GM23338 (cell line): ENCODE measurements at regions not wholly inside any gene's neighbourhood (a gene's known extent, or its start where the extent isn't known, plus 50 kb on each side); places are given as distances from the start of the nearest gene placed in this dataset.

ENCODE experiments used
- ATAC-seq: fragments of 200-7000 bp; cut with Tn5 transposase; 3 replicates; pipeline ENCODE4 v1.9.1; 2020
- DNase-seq: peaks from one replicate; pipeline ENCODE4 v3.0.0-alpha.2; 2015; ENCODE audit warnings: low spot score
- H2AFZ ChIP-seq: fragments of 200-600 bp; sonication (generic); 2 replicates; pipeline ENCODE4 v1.8.0; 2016; ENCODE audit warnings: antibody characterized with exemption, mild to moderate bottlenecking, moderate library complexity
- H3F3A ChIP-seq: fragments of 200-600 bp; sonication (generic); replicated peaks from 2 replicates; pipeline ENCODE4 v1.8.0; 2017; ENCODE audit warnings: antibody characterized with exemption, mixed run types, low read depth
- H3K27ac ChIP-seq: fragments of 200-600 bp; sonication (generic); 2 replicates; pipeline ENCODE4 v1.6.1; 2016; ENCODE audit warnings: low read depth
- H3K27me3 ChIP-seq: fragments of 200-600 bp; sonication (generic); 2 replicates; pipeline ENCODE4 v1.8.0; 2016; ENCODE audit warnings: mild to moderate bottlenecking, mixed run types, moderate library complexity; ENCODE audit not compliant: insufficient read depth
- H3K36me3 ChIP-seq: fragments of 200-600 bp; sonication (generic); 2 replicates; pipeline ENCODE4 v1.8.0; 2016; ENCODE audit warnings: mild to moderate bottlenecking; ENCODE audit not compliant: insufficient read depth
- H3K4me1 ChIP-seq: fragments of 200-600 bp; sonication (generic); 2 replicates; pipeline ENCODE4 v1.8.0; 2016; ENCODE audit warnings: mild to moderate bottlenecking, moderate library complexity; ENCODE audit not compliant: insufficient read depth
- H3K4me2 ChIP-seq: fragments of 200-600 bp; sonication (generic); 2 replicates; pipeline ENCODE4 v1.7.1; 2017; ENCODE audit warnings: mixed run types
- H3K4me3 ChIP-seq: fragments of 200-600 bp; sonication (generic); 2 replicates; pipeline ENCODE4 v1.6.1; 2016; ENCODE audit warnings: mixed run types
- H3K79me2 ChIP-seq: fragments of 200-600 bp; sonication (generic); replicated peaks from 2 replicates; pipeline ENCODE4 v1.8.0; 2017; ENCODE audit warnings: mild to moderate bottlenecking; ENCODE audit not compliant: insufficient read depth
- H3K9me2 ChIP-seq: fragments of 200-600 bp; sonication (generic); 2 replicates; pipeline ENCODE4 v1.8.0; 2017; ENCODE audit not compliant: insufficient read depth
- H4K20me1 ChIP-seq: fragments of 200-600 bp; sonication (generic); replicated peaks from 2 replicates; pipeline ENCODE4 v1.8.0; 2017; ENCODE audit warnings: mild to moderate bottlenecking; ENCODE audit not compliant: insufficient read depth
- H3K27ac Mint-ChIP-seq: 2 replicates; pipeline ENCODE4 v1.8.0; 2020; ENCODE audit warnings: inconsistent platforms, mild to moderate bottlenecking, moderate library complexity, mixed read lengths
- H3K27me3 Mint-ChIP-seq: 3 replicates; pipeline ENCODE4 v1.8.0; 2022; ENCODE audit warnings: low read depth, mild to moderate bottlenecking, moderate library complexity, mixed read lengths, inconsistent platforms; ENCODE audit not compliant: insufficient read depth, poor library complexity
- H3K36me3 Mint-ChIP-seq: 3 replicates; pipeline ENCODE4 v1.8.0; 2021; ENCODE audit warnings: low read depth, mild to moderate bottlenecking, inconsistent platforms, moderate library complexity, mixed read lengths
- H3K4me1 Mint-ChIP-seq: 3 replicates; pipeline ENCODE4 v1.8.0; 2020; ENCODE audit warnings: mild to moderate bottlenecking, inconsistent platforms, mixed read lengths
- H3K4me3 Mint-ChIP-seq: 3 replicates; pipeline ENCODE4 v1.8.0; 2021; ENCODE audit warnings: moderate library complexity, mild to moderate bottlenecking, inconsistent platforms, mixed read lengths
- H3K9me3 Mint-ChIP-seq: 3 replicates; pipeline ENCODE4 v1.8.0; 2020; ENCODE audit warnings: moderate library complexity, mild to moderate bottlenecking, inconsistent platforms, mixed read lengths
- CREB1 ChIP-seq: fragments of 250-450 bp; sonication (Bioruptor Pico); IDR thresholded peaks from 2 replicates; pipeline ENCODE4 v1.5.0; 2020; ENCODE audit warnings: low read depth, mild to moderate bottlenecking, moderate library complexity
- EZH2 ChIP-seq: fragments of 200-600 bp; sonication (generic); IDR thresholded peaks from one replicate; pipeline ENCODE4 v1.8.0; 2017; ENCODE audit warnings: antibody characterized with exemption, mild to moderate bottlenecking, low read depth; ENCODE audit not compliant: unreplicated experiment
- EZH2phosphoT487 ChIP-seq: fragments of 200-600 bp; sonication (generic); IDR thresholded peaks from one replicate; pipeline ENCODE4 v1.8.1; 2018; ENCODE audit warnings: antibody characterized with exemption; ENCODE audit not compliant: unreplicated experiment
- JUNB ChIP-seq: IDR thresholded peaks from one replicate; pipeline ENCODE4 v1.6.1; 2016; ENCODE audit warnings: antibody characterized with exemption; ENCODE audit not compliant: unreplicated experiment
- NANOG ChIP-seq: IDR thresholded peaks from 2 replicates; pipeline ENCODE4 v1.6.1; 2016; ENCODE audit warnings: antibody characterized with exemption, borderline replicate concordance
- POLR2AphosphoS5 ChIP-seq: IDR thresholded peaks from 2 replicates; pipeline ENCODE4 v1.6.1; 2016; ENCODE audit warnings: antibody characterized with exemption, low read depth
- STAT1 ChIP-seq: IDR thresholded peaks from one replicate; pipeline ENCODE4 v1.6.1; 2016; ENCODE audit warnings: antibody characterized with exemption; ENCODE audit not compliant: unreplicated experiment
- ZNF114 ChIP-seq: fragments of 250-450 bp; sonication (Bioruptor Pico); IDR thresholded peaks from 2 replicates; pipeline ENCODE4 v1.5.0; 2020; ENCODE audit warnings: mild to moderate bottlenecking, moderate library complexity
- ZNF331 ChIP-seq: fragments of 250-450 bp; sonication (Bioruptor Pico); IDR thresholded peaks from 2 replicates; pipeline ENCODE4 v1.5.0; 2020; ENCODE audit warnings: low read depth, mild to moderate bottlenecking, moderate library complexity
- ZNF462 ChIP-seq: fragments of 250-450 bp; sonication (Bioruptor Pico); IDR thresholded peaks from 2 replicates; pipeline ENCODE4 v1.5.0; 2020; ENCODE audit warnings: mild to moderate bottlenecking, moderate library complexity
- TF ChIP-seq, protein P1 (sequence below), 2 experiments: fragments of 200-600 bp in 1 of 2; sonication (generic) in 1 of 2; conservative IDR thresholded peaks; 2 replicates each; pipeline versions ENCODE4 v1.5.1 to v1.6.1; 2016 to 2017; ENCODE audit warnings: antibody characterized with exemption in 2 of 2, low read depth in 2 of 2, mild to moderate bottlenecking in 2 of 2, moderate library complexity in 1 of 2
- TF ChIP-seq, protein P2 (sequence below): IDR thresholded peaks from 2 replicates; pipeline ENCODE4 v1.6.1; 2016; ENCODE audit warnings: antibody characterized with exemption
- TF ChIP-seq, protein P3 (sequence below): IDR thresholded peaks from one replicate; pipeline ENCODE4 v1.6.1; 2018; ENCODE audit warnings: antibody characterized with exemption; ENCODE audit not compliant: unreplicated experiment

- no peak overlapping the region for H3K4me3 Mint-ChIP-seq
- no peak overlapping the region for H3K4me3 ChIP-seq
Measured at GRCh38 chr16:35182943-35183550, 1723.6 kb downstream of the TP53TG3F start.

More at GRCh38 chr16:35182943-35183550, 1723.6 kb downstream of the TP53TG3F start:
- no peak overlapping the region for H3K4me2 ChIP-seq
- H4K20me1 ChIP-seq, result no peaks in the 10 kb centered on the region
- H3K9me2 ChIP-seq, result no peaks in the 10 kb centered on the region
- no peaks in the 10 kb centered on the region for H3K27me3 ChIP-seq
- no peaks in the 10 kb centered on the region for H3K4me1 Mint-ChIP-seq
- H3K36me3 Mint-ChIP-seq, result peaks cover 41% of the 10 kb centered on the region
- TF ChIP-seq NANOG (no peak), STAT1 (no peak), EZH2phosphoT487 (no peak), ZNF331 (no peak), ZNF114 (CRISPR knock-in tag) (no peak), CREB1 (CRISPR knock-in tag) (no peak), POLR2AphosphoS5 (no peak), ZNF462 (CRISPR knock-in tag) (no peak), JUNB (no peak), EZH2 (no peak)
- TF ChIP-seq, protein P1, sequence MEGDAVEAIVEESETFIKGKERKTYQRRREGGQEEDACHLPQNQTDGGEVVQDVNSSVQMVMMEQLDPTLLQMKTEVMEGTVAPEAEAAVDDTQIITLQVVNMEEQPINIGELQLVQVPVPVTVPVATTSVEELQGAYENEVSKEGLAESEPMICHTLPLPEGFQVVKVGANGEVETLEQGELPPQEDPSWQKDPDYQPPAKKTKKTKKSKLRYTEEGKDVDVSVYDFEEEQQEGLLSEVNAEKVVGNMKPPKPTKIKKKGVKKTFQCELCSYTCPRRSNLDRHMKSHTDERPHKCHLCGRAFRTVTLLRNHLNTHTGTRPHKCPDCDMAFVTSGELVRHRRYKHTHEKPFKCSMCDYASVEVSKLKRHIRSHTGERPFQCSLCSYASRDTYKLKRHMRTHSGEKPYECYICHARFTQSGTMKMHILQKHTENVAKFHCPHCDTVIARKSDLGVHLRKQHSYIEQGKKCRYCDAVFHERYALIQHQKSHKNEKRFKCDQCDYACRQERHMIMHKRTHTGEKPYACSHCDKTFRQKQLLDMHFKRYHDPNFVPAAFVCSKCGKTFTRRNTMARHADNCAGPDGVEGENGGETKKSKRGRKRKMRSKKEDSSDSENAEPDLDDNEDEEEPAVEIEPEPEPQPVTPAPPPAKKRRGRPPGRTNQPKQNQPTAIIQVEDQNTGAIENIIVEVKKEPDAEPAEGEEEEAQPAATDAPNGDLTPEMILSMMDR (conservative IDR thresholded peaks at IDR 0.05; ENCODE audit: low read depth in 2 of 2), result no peak
- TF ChIP-seq, protein P2, sequence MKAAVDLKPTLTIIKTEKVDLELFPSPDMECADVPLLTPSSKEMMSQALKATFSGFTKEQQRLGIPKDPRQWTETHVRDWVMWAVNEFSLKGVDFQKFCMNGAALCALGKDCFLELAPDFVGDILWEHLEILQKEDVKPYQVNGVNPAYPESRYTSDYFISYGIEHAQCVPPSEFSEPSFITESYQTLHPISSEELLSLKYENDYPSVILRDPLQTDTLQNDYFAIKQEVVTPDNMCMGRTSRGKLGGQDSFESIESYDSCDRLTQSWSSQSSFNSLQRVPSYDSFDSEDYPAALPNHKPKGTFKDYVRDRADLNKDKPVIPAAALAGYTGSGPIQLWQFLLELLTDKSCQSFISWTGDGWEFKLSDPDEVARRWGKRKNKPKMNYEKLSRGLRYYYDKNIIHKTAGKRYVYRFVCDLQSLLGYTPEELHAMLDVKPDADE, result no peak
- TF ChIP-seq, protein P3, sequence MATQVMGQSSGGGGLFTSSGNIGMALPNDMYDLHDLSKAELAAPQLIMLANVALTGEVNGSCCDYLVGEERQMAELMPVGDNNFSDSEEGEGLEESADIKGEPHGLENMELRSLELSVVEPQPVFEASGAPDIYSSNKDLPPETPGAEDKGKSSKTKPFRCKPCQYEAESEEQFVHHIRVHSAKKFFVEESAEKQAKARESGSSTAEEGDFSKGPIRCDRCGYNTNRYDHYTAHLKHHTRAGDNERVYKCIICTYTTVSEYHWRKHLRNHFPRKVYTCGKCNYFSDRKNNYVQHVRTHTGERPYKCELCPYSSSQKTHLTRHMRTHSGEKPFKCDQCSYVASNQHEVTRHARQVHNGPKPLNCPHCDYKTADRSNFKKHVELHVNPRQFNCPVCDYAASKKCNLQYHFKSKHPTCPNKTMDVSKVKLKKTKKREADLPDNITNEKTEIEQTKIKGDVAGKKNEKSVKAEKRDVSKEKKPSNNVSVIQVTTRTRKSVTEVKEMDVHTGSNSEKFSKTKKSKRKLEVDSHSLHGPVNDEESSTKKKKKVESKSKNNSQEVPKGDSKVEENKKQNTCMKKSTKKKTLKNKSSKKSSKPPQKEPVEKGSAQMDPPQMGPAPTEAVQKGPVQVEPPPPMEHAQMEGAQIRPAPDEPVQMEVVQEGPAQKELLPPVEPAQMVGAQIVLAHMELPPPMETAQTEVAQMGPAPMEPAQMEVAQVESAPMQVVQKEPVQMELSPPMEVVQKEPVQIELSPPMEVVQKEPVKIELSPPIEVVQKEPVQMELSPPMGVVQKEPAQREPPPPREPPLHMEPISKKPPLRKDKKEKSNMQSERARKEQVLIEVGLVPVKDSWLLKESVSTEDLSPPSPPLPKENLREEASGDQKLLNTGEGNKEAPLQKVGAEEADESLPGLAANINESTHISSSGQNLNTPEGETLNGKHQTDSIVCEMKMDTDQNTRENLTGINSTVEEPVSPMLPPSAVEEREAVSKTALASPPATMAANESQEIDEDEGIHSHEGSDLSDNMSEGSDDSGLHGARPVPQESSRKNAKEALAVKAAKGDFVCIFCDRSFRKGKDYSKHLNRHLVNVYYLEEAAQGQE, result no peak
- H3K9me3 Mint-ChIP-seq, result peaks cover 96% of the 10 kb centered on the region
- no peak overlapping the region for H3K27ac ChIP-seq
- H3K36me3 ChIP-seq, result no peaks in the 10 kb centered on the region
- no peaks in the 10 kb centered on the region for H3K4me1 ChIP-seq
- H3K27me3 Mint-ChIP-seq, result peaks cover 14% of the 10 kb centered on the region
- no peaks in the 10 kb centered on the region for H3K79me2 ChIP-seq
- H3K27ac Mint-ChIP-seq, result no peak overlapping the region
- no peaks in the 10 kb centered on the region for H3F3A ChIP-seq
- DNase-seq (no peak), ATAC-seq (no peak)
- no peak overlapping the region for H2AFZ ChIP-seq
